Transverse colon (tissue), 4 donors: ENCODE measurements at regions not wholly inside any gene's neighbourhood (a gene's known extent, or its start where the extent isn't known, plus 50 kb on each side); places are given as distances from the start of the nearest gene placed in this dataset.

Experiments used
- EP300 ChIP-seq: sonication (generic); formaldehyde crosslinking; IDR thresholded peaks from one replicate; pipeline ENCODE4 v1.6.1; 2017; ENCODE audit warnings: antibody characterized with exemption, low read depth
- POLR2A ChIP-seq: fragments of 450-650 bp; IDR thresholded peaks from one replicate; pipeline ENCODE4 v1.6.1; 2016; ENCODE audit warnings: antibody characterized with exemption, mild to moderate bottlenecking, moderate library complexity
- POLR2AphosphoS5 ChIP-seq, 3 donors: sonication (generic); formaldehyde crosslinking; IDR thresholded peaks; one replicate each; pipeline ENCODE4 v1.6.1; 2016; ENCODE audit warnings: antibody characterized with exemption in 3 of 3
- TF ChIP-seq, protein P1 (sequence below), 5 experiments: fragments of 200-600 bp in 3 of 5; fragments of 450-650 bp in 2 of 5; sonication (generic) in 3 of 5; IDR thresholded peaks; 1 replicate in 2 of 5; 2 replicates in 3 of 5; pipeline ENCODE4 v1.5.1; 2016 to 2017; ENCODE audit warnings: antibody characterized with exemption in 5 of 5, inconsistent platforms in 3 of 5, mild to moderate bottlenecking in 2 of 5, moderate library complexity in 1 of 5

DNA sequence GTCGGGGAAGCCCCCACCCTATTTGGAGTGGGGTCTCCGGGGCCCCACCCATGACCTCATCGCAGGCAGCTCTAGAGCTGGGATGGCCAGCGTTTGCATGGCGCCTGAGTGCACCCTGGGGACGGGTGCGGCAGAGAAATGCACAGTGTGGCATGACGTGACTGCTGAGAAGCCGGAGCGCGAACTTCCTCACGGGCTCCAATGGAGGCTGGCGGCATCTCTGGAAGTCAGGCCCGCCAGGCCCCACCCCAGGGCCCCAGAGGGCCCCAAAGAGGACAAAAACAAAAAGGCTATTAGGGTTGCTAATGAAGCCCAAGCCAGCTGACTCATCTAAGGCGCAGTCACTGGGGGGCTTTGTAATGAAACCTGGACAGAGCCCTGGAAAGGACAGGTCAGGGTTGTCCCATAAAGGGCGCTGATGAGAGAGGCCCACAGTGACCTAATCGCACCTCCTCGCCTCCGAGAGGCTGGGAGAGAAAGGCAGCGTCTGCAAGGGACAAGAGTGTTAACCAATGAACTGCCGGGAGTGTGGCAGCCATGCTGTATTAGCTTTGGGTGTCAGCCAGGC, 86.0 kb upstream of the C1QTNF7 start:
- TF ChIP-seq, protein P1, sequence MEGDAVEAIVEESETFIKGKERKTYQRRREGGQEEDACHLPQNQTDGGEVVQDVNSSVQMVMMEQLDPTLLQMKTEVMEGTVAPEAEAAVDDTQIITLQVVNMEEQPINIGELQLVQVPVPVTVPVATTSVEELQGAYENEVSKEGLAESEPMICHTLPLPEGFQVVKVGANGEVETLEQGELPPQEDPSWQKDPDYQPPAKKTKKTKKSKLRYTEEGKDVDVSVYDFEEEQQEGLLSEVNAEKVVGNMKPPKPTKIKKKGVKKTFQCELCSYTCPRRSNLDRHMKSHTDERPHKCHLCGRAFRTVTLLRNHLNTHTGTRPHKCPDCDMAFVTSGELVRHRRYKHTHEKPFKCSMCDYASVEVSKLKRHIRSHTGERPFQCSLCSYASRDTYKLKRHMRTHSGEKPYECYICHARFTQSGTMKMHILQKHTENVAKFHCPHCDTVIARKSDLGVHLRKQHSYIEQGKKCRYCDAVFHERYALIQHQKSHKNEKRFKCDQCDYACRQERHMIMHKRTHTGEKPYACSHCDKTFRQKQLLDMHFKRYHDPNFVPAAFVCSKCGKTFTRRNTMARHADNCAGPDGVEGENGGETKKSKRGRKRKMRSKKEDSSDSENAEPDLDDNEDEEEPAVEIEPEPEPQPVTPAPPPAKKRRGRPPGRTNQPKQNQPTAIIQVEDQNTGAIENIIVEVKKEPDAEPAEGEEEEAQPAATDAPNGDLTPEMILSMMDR (IDR thresholded peaks at IDR 0.05): no peak
- TF ChIP-seq EP300: no peak
- TF ChIP-seq POLR2A: no peak
- no peak for TF ChIP-seq POLR2AphosphoS5 (IDR thresholded peaks at IDR 0.05)
